ENCODE measurements at regions not wholly inside any gene's neighbourhood (a gene's known extent, or its start where the extent isn't known, plus 50 kb on each side); places are given as distances from the start of the nearest gene placed in this dataset.
"Not testable (repeated sequence)": the region's sequence is repeated elsewhere in the genome, so short reads cannot be mapped to it uniquely, and the experiment has no call there.

DNA sequence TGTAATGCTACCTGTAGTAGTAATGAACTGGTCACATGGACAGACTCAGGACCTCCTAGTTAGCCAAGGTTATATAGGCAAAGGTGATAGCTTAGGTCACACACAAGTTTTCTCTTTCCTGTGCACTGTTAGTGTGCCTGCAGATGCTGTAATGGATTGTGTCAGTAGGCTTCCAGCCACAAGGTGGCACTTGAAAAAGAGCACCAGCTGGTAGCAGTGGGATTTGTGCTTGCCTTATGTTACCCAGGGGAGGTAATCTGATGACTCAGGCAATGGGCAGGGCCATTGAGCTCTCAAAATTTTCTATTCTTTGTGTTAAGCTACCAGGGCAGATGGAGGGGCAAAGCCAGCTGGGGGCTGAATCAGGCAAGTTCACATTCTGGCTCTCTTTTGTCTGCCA lies 562.6 kb upstream of the TPTE start:
- not testable (repeated sequence) for TF ChIP-seq CTCF (IDR thresholded peaks at IDR 0.05; ENCODE audit: insufficient read depth, low read length, poor library complexity, severe bottlenecking); EZH2phosphoT487 (conservative IDR thresholded peaks at IDR 0.05; ENCODE audit: low read length)
